IPS DF 6.9 (cell line): ENCODE measurements at regions not wholly inside any gene's neighbourhood (a gene's known extent, or its start where the extent isn't known, plus 50 kb on each side); places are given as distances from the start of the nearest gene placed in this dataset.

Source experiments
- DNase-seq: peaks from one replicate; pipeline ENCODE4 v3.0.0-alpha.2; 2013; ENCODE audit warnings: low read depth, low spot score
- H3K27ac ChIP-seq: one replicate; pipeline ENCODE4 v1.5.1; 2013; ENCODE audit warnings: low read length, control low read depth
- H3K27me3 ChIP-seq: 2 replicates; pipeline ENCODE4 v1.6.1; 2013; ENCODE audit warnings: mild to moderate bottlenecking, low read length; ENCODE audit not compliant: control insufficient read depth, insufficient read depth
- H3K36me3 ChIP-seq: 2 replicates; pipeline ENCODE4 v1.6.1; 2013; ENCODE audit warnings: low read length; ENCODE audit not compliant: control insufficient read depth, insufficient read depth
- H3K4me1 ChIP-seq: 2 replicates; pipeline ENCODE4 v1.6.1; 2013; ENCODE audit warnings: low read length; ENCODE audit not compliant: control insufficient read depth, insufficient read depth
- H3K4me3 ChIP-seq: 2 replicates; pipeline ENCODE4 v1.5.1; 2013; ENCODE audit warnings: mild to moderate bottlenecking, low read length
- H3K9me3 ChIP-seq: 2 replicates; pipeline ENCODE4 v1.6.1; 2013; ENCODE audit warnings: low read length, inconsistent platforms; ENCODE audit not compliant: control insufficient read depth, insufficient read depth
- WGBS: extraction: QIAGEN DNeasy Blood & Tissue Kit; methylation state at CpG from one replicate; pipeline ENCODE4 v1.1.7; 2013; ENCODE audit warnings: mixed read lengths, missing lambda C conversion rate; ENCODE audit not compliant: insufficient read length, insufficient coverage; 5-methylcytosine and 5-hydroxymethylcytosine counted together

DNA sequence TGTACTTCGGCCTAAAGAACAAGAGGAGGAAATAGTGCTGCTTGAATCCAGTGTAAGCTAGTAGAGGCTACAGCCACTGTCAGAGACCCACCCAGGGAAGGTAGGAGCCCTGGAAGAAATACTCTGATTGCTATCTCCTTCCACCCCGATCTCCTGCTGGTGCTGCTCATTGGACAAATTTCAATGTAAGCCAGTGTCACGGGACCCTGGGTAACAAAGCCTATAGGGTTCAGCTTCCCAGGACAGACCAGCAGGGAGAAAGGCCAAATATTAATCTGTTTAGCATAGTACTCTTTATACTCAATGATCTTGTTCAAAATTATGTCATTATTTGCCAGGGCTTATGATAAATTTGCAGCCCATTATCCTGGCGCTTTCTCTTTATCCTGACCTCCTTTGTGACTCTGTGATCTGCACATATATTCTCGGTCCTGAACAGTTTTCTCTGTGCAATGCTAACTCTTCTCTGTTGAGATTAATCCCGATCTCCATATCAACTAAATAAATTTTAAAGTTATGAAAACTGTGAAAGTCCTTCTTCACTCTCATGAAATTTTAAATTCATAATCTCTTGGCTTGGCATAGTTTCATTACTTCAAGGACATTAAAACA lies 218.8 kb upstream of the PREP start:
- H3K4me3 ChIP-seq, result no peak overlapping the region
- no peak overlapping the region for H3K27ac ChIP-seq
- no peaks in the 10 kb centered on the region for H3K36me3 ChIP-seq
- no CpG with 5 or more reads among the region's 6 CpGs for WGBS
- DNase-seq, result no peak
- no peaks in the 10 kb centered on the region for H3K27me3 ChIP-seq
- H3K9me3 ChIP-seq, result no peaks in the 10 kb centered on the region
- H3K4me1 ChIP-seq, result no peaks in the 10 kb centered on the region

DNA sequence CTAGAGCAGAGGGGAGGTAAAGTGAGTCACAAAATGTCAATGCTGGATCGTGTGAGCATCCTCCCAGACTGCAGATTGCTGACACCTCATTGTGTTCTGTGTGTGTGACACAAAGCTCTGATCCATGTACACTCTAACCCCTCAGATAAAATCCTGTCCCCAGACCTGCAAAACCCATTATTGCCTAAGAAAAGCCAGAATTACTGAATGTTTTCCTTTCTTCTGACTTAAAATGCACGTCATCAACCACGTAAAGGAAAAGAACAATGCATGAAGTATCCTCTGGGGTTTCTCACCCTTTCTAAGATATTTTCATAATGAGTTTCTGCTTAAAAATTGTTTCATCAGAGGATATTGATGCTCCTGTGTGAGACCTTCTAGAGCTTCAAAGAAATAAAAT lies 218.0 kb upstream of the PREP start:
- H3K27me3 ChIP-seq, result no peaks in the 10 kb centered on the region
- H3K4me3 ChIP-seq, result no peak overlapping the region
- H3K27ac ChIP-seq, result no peak overlapping the region
- no peak for DNase-seq
- no CpG with 5 or more reads among the region's 3 CpGs for WGBS
- no peaks in the 10 kb centered on the region for H3K36me3 ChIP-seq
- H3K4me1 ChIP-seq, result no peaks in the 10 kb centered on the region
- no peaks in the 10 kb centered on the region for H3K9me3 ChIP-seq

GRCh38 chr6:105619971-105620741 lies 217.3 kb upstream of the PREP start:
- Histone ChIP-seq H3K36me3 (no peaks in the 10 kb centered on the region), H3K4me1 (no peaks in the 10 kb centered on the region), H3K9me3 (no peaks in the 10 kb centered on the region), H3K27ac (no peak overlapping the region), H3K4me3 (no peak overlapping the region), H3K27me3 (no peaks in the 10 kb centered on the region)
- no CpG with 5 or more reads among the region's 8 CpGs for WGBS
- DNase-seq, result no peak

- Histone ChIP-seq H3K4me1 (no peaks in the 10 kb centered on the region), H3K4me3 (no peak overlapping the region), H3K36me3 (no peaks in the 10 kb centered on the region), H3K27ac (no peak overlapping the region), H3K9me3 (no peaks in the 10 kb centered on the region), H3K27me3 (no peaks in the 10 kb centered on the region)
- no CpG with 5 or more reads among the region's 1 CpG for WGBS
- DNase-seq, result no peak
These were observed 215.4 kb upstream of the PREP start for GRCh38 chr6:105618247-105618646.

GRCh38 chr6:105616521-105616920 lies 213.6 kb upstream of the PREP start:
- Histone ChIP-seq H3K27ac (no peak overlapping the region), H3K36me3 (no peaks in the 10 kb centered on the region), H3K9me3 (no peaks in the 10 kb centered on the region), H3K27me3 (no peaks in the 10 kb centered on the region), H3K4me1 (no peaks in the 10 kb centered on the region), H3K4me3 (no peak overlapping the region)
- no peak for DNase-seq

- no peak for DNase-seq
- WGBS, result no CpG with 5 or more reads among the region's 2 CpGs
- Histone ChIP-seq H3K4me3 (no peak overlapping the region), H3K27ac (no peak overlapping the region), H3K4me1 (no peaks in the 10 kb centered on the region), H3K36me3 (no peaks in the 10 kb centered on the region), H3K9me3 (no peaks in the 10 kb centered on the region), H3K27me3 (no peaks in the 10 kb centered on the region)
These were observed 208.7 kb upstream of the PREP start for GRCh38 chr6:105611606-105612005.

DNA sequence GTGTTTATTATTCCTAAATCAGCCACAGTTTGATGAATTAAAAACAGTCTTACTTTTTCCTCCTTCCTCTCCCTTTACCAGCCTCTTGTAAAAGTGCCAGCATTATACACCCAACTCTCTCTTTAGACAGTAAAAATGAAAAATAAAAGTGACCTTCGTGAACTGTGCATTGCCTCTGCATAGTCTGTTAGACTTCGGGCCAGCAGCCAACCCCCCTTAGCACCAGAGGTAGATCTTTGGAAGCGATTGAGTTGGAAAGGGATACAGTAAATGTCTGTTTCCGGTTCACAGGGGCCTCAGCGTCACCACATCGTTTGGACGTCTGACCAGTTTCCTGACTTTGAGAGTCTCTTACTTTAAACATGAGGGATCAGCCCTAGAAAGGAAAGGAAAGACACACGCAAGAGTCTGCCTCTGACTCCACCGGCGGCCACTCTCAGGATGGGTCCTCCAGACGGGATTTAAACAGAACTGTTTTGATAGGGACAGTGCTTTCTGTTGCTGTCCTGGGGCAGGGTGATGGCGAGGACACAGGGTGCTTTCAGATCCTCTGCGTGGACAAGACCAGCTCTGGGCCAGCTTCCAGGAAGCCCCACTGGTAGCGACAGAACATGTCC lies 206.6 kb upstream of the PREP start:
- Histone ChIP-seq H3K27ac (no peak overlapping the region), H3K27me3 (no peaks in the 10 kb centered on the region), H3K36me3 (no peaks in the 10 kb centered on the region), H3K4me1 (no peaks in the 10 kb centered on the region), H3K9me3 (no peaks in the 10 kb centered on the region), H3K4me3 (no peak overlapping the region)
- DNase-seq, result no peak
- no CpG with 5 or more reads among the region's 14 CpGs for WGBS

DNA sequence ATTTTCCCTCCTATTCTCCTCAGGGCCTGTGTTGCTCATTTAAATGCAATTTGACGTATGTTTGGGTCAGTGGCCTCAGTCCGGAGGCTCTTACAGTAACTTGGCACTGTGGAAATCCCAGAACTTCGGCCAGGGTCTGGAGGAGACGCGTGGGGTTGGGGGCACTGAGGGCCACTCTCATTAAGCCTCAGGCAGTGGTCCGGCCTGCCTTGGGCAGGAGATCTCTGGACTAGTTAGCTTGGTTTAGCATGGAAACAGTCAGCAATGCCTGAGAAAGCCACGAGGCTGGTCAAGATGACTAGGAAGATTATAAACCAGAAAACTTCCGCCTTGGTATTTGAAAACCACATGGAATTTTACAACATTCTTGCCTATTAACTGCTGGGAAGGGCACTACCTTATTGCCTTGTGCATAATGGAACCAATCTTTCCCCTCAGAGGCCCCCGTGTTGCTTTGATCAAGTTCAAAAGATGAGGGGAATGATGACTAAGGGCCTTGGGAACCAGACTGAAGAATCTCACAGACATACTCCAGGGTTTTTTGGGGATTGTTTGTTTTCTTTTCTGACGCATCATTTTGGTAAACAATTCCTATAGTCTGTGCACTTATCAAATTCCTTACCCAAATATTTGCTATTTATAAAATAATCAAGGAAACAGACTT lies 206.0 kb upstream of the PREP start:
- no CpG with 5 or more reads among the region's 10 CpGs for WGBS
- no peak overlapping the region for H3K27ac ChIP-seq
- no peak for DNase-seq

GRCh38 chr6:105607636-105608621 lies 205.0 kb upstream of the PREP start:
- Histone ChIP-seq H3K4me1 (no peaks in the 10 kb centered on the region), H3K27ac (no peak overlapping the region), H3K27me3 (no peaks in the 10 kb centered on the region), H3K36me3 (no peaks in the 10 kb centered on the region), H3K4me3 (no peak overlapping the region), H3K9me3 (no peaks in the 10 kb centered on the region)
- no CpG with 5 or more reads among the region's 5 CpGs for WGBS
- no peak for DNase-seq

More for the DNA sequence above, 206.0 kb upstream of the PREP start:
- H3K4me3 ChIP-seq, result no peak overlapping the region
- H3K9me3 ChIP-seq, result no peaks in the 10 kb centered on the region
- no peaks in the 10 kb centered on the region for H3K4me1 ChIP-seq
- H3K27me3 ChIP-seq, result no peaks in the 10 kb centered on the region
- no peaks in the 10 kb centered on the region for H3K36me3 ChIP-seq
